WTC11 (cell line): ENCODE measurements at regions not wholly inside any gene's neighbourhood (a gene's known extent, or its start where the extent isn't known, plus 50 kb on each side); places are given as distances from the start of the nearest gene placed in this dataset.

ENCODE experiments used
- ATAC-seq: fragments of 200-7000 bp; cut with Tn5 transposase; 2 replicates; pipeline ENCODE4 v1.10.0; 2021; ENCODE audit warnings: mild to moderate bottlenecking, moderate library complexity
- CTCF ChIA-PET: fragments of 300-600 bp; sonication (Branson Sonifier 250); formaldehyde crosslinking; loops from one replicate; lab custom pipeline; 2021; ENCODE audit warnings: antibody characterized with exemption; lab: Charles Lee
- POLR2A ChIA-PET: fragments of 350-600 bp; sonication (Branson Sonifier 250); formaldehyde crosslinking; loops from one replicate; lab custom pipeline; 2021; ENCODE audit warnings: antibody characterized with exemption; lab: Charles Lee
- DNase-seq: peaks from one replicate; pipeline ENCODE4 v3.0.0; 2021; ENCODE audit warnings: low spot score
- H3K27ac Mint-ChIP-seq: 2 replicates; pipeline ENCODE4 v1.8.0; 2021; ENCODE audit warnings: mixed read lengths
- H3K27me3 Mint-ChIP-seq: 2 replicates; pipeline ENCODE4 v1.8.0; 2021; ENCODE audit warnings: low read depth, mild to moderate bottlenecking, moderate library complexity, mixed read lengths
- H3K36me3 Mint-ChIP-seq: 2 replicates; pipeline ENCODE4 v1.8.0; 2021; ENCODE audit warnings: mixed read lengths
- H3K4me1 Mint-ChIP-seq: 2 replicates; pipeline ENCODE4 v1.8.0; 2022; ENCODE audit warnings: mixed read lengths
- H3K4me3 Mint-ChIP-seq: 2 replicates; pipeline ENCODE4 v1.8.0; 2021; ENCODE audit warnings: mild to moderate bottlenecking, moderate library complexity, mixed read lengths
- H3K9me3 Mint-ChIP-seq: 2 replicates; pipeline ENCODE4 v1.8.0; 2021; ENCODE audit warnings: mixed read lengths
- ATF3 ChIP-seq: sonication (generic); formaldehyde crosslinking; conservative IDR thresholded peaks from 2 replicates; pipeline ENCODE4 v1.8.1; 2022; ENCODE audit warnings: mild to moderate bottlenecking, missing genetic modification reagents
- ATF6 ChIP-seq: sonication (generic); formaldehyde crosslinking; IDR thresholded peaks from 2 replicates; pipeline ENCODE4 v1.8.1; 2023; ENCODE audit warnings: mild to moderate bottlenecking, missing genetic modification reagents
- EMX1 ChIP-seq: fragments of 250-450 bp; sonication (Bioruptor Pico); IDR thresholded peaks from 2 replicates; pipeline ENCODE4 v1.8.0; 2021; ENCODE audit warnings: mild to moderate bottlenecking
- ETV6 ChIP-seq: sonication (generic); formaldehyde crosslinking; IDR thresholded peaks from 2 replicates; pipeline ENCODE4 v1.8.1; 2022; ENCODE audit warnings: mild to moderate bottlenecking, missing genetic modification reagents
- IRF2 ChIP-seq: sonication (generic); formaldehyde crosslinking; IDR thresholded peaks from 2 replicates; pipeline ENCODE4 v1.8.0; 2022; ENCODE audit warnings: low read depth, missing genetic modification reagents, borderline replicate concordance
- KAT7 ChIP-seq: sonication (generic); formaldehyde crosslinking; IDR thresholded peaks from 2 replicates; pipeline ENCODE4 v1.8.1; 2023; ENCODE audit warnings: missing genetic modification reagents, mild to moderate bottlenecking, borderline replicate concordance
- SP1 ChIP-seq: sonication (generic); formaldehyde crosslinking; conservative IDR thresholded peaks from 2 replicates; pipeline ENCODE4 v1.8.1; 2022; ENCODE audit warnings: missing genetic modification reagents
- TEAD4 ChIP-seq: sonication (generic); formaldehyde crosslinking; IDR thresholded peaks from 2 replicates; pipeline ENCODE4 v1.8.0; 2022; ENCODE audit warnings: mild to moderate bottlenecking, missing genetic modification reagents
- ZNF281 ChIP-seq: sonication (generic); formaldehyde crosslinking; IDR thresholded peaks from 2 replicates; pipeline ENCODE4 v1.8.0; 2023; ENCODE audit warnings: mild to moderate bottlenecking, missing genetic modification reagents
- ZNF532 ChIP-seq: fragments of 250-450 bp; sonication (Bioruptor Pico); IDR thresholded peaks from 2 replicates; pipeline ENCODE4 v1.9.0; 2021; ENCODE audit warnings: mild to moderate bottlenecking, borderline replicate concordance
- ZNF671 ChIP-seq: fragments of 250-450 bp; sonication (Bioruptor Pico); IDR thresholded peaks from 2 replicates; pipeline ENCODE4 v1.8.0; 2021; ENCODE audit warnings: mild to moderate bottlenecking
- TF ChIP-seq, protein P1 (sequence below): sonication (generic); formaldehyde crosslinking; IDR thresholded peaks from 2 replicates; pipeline ENCODE4 v1.8.0; 2022; ENCODE audit warnings: missing genetic modification reagents

DNA sequence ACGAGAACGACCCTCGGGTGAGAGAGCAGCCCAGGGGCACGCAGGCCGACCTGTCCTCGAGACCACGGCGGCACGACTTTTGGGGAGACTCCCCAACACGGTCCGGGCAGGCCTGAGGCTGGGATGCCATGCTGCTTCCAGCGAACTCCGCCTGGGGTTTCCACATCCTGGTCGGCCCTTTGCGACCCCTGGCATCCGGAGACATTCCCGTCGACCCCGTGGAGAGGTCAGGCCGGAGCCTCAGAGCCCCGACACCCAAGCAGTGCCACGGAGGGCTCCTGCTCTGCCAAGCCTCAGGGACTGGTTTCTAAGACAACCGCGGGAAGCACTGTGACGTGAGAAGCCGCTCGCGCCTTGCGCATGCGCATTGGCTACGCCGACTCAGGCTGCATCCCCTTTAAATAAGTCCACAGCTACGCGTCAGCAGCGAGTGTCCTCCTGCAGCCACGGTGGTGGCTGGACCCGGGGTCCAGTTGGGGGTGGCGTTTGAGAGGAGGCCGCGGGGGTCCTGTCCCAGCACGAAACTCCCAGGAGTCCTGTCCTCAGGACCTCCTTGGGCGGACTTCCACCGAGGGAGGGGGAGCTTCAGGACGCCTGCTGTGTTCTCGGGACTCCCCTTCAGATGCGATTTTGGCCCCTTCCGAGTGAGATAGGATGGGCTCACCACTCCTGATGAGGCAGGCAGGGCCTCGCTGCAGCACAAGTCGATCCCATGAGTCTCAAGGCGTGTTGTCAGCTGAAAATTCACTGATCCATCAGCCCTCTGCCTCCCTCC, 1089.3 kb upstream of the DEFB115 start:
- TF ChIP-seq ATF6 (CRISPR knock-in tag) (no peak), SP1 (CRISPR knock-in tag) (no peak), KAT7 (CRISPR knock-in tag) (no peak), ZNF281 (CRISPR knock-in tag) (no peak), ZNF532 (CRISPR knock-in tag) (no peak)
- TF ChIP-seq, all 79 proteins: peak for 0
- Mint-ChIP-seq H3K4me1 (no peaks in the 10 kb centered on the region), H3K27ac (no peak overlapping the region), H3K9me3 (peaks cover 59% of the 10 kb centered on the region), H3K27me3 (peaks cover 10% of the 10 kb centered on the region), H3K4me3 (no peak overlapping the region), H3K36me3 (peaks cover 52% of the 10 kb centered on the region)
- DNase-seq: no peak
- ChIA-PET POLR2A (no interaction called here), CTCF (no interaction called here)
- ATAC-seq: no peak

GRCh38 chr20:30168800-30169138, 1088.7 kb upstream of the DEFB115 start:
- no peak for ATAC-seq
- Mint-ChIP-seq H3K27me3 (peaks cover 10% of the 10 kb centered on the region), H3K9me3 (peaks cover 59% of the 10 kb centered on the region), H3K27ac (no peak overlapping the region), H3K36me3 (peaks cover 54% of the 10 kb centered on the region), H3K4me1 (no peaks in the 10 kb centered on the region), H3K4me3 (no peak overlapping the region)
- TF ChIP-seq ATF3 (CRISPR knock-in tag) (no peak), ZNF671 (CRISPR knock-in tag) (no peak), ETV6 (CRISPR knock-in tag) (no peak), ZNF281 (CRISPR knock-in tag) (no peak), EMX1 (CRISPR knock-in tag) (no peak), TEAD4 (CRISPR knock-in tag) (no peak), IRF2 (no peak)
- TF ChIP-seq, protein P1, sequence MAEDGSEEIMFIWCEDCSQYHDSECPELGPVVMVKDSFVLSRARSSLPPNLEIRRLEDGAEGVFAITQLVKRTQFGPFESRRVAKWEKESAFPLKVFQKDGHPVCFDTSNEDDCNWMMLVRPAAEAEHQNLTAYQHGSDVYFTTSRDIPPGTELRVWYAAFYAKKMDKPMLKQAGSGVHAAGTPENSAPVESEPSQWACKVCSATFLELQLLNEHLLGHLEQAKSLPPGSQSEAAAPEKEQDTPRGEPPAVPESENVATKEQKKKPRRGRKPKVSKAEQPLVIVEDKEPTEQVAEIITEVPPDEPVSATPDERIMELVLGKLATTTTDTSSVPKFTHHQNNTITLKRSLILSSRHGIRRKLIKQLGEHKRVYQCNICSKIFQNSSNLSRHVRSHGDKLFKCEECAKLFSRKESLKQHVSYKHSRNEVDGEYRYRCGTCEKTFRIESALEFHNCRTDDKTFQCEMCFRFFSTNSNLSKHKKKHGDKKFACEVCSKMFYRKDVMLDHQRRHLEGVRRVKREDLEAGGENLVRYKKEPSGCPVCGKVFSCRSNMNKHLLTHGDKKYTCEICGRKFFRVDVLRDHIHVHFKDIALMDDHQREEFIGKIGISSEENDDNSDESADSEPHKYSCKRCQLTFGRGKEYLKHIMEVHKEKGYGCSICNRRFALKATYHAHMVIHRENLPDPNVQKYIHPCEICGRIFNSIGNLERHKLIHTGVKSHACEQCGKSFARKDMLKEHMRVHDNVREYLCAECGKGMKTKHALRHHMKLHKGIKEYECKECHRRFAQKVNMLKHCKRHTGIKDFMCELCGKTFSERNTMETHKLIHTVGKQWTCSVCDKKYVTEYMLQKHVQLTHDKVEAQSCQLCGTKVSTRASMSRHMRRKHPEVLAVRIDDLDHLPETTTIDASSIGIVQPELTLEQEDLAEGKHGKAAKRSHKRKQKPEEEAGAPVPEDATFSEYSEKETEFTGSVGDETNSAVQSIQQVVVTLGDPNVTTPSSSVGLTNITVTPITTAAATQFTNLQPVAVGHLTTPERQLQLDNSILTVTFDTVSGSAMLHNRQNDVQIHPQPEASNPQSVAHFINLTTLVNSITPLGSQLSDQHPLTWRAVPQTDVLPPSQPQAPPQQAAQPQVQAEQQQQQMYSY: no peak
- DNase-seq: no peak
- POLR2A ChIA-PET: no interaction called here
- CTCF ChIA-PET: no interaction called here
